ENCODE measurements at regions not wholly inside any gene's neighbourhood (a gene's known extent, or its start where the extent isn't known, plus 50 kb on each side); places are given as distances from the start of the nearest gene placed in this dataset.

DNA sequence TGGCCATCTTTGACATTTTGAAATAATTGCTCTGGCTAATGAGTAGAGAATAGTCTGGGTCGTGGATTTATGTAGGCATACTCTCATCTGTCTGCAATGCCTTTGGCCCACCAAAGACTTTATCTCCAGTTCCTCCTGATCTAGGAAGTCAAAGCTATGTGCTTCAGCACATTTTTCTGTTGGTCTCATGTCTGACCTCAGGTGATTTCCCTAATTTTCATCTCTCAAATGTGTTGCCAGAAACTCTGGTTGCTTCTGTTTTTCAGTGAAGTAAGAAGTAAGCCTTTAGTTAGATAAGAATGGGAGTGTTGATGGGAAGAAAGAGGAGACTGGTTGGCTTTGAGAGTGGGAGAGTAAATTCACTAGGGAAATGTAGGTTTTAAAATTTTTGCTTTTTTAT is 66.4 kb downstream of the GPR88 start:
- CTCF ChIA-PET = no interaction called here

DNA sequence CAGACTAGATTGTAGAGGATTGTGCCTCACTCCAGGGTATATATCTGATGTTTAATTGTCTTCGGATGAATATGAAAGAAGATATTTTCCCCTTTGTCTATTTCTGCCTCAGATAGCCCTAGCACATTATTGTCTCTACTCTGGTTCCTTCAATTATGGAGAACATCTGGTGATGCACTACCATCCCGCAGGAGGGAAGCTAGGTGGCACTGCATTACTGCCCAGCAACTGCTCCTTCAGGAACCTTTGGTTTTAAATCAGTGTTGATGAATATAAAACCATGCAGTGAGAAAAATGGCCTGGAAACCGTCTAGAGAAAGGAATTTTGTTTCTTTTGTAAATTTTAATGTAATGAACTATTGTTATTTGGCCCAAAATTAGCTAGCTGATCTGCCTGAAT is 68.5 kb downstream of the GPR88 start:
- no peak overlapping the region for H3K27ac ChIP-seq (ENCODE audit: low read depth, low read length, poor library complexity, severe bottlenecking)

More for the DNA sequence above, 66.4 kb downstream of the GPR88 start:
- TF ChIP-seq, protein P1, sequence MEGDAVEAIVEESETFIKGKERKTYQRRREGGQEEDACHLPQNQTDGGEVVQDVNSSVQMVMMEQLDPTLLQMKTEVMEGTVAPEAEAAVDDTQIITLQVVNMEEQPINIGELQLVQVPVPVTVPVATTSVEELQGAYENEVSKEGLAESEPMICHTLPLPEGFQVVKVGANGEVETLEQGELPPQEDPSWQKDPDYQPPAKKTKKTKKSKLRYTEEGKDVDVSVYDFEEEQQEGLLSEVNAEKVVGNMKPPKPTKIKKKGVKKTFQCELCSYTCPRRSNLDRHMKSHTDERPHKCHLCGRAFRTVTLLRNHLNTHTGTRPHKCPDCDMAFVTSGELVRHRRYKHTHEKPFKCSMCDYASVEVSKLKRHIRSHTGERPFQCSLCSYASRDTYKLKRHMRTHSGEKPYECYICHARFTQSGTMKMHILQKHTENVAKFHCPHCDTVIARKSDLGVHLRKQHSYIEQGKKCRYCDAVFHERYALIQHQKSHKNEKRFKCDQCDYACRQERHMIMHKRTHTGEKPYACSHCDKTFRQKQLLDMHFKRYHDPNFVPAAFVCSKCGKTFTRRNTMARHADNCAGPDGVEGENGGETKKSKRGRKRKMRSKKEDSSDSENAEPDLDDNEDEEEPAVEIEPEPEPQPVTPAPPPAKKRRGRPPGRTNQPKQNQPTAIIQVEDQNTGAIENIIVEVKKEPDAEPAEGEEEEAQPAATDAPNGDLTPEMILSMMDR (conservative IDR thresholded peaks at IDR 0.05; ENCODE audit: low read depth, low read length) = no peak
- TF ChIP-seq EZH2 (IDR thresholded peaks at IDR 0.05; ENCODE audit: borderline replicate concordance, low read depth, low read length, poor library complexity, severe bottlenecking) = no peak
- no peak for DNase-seq (ENCODE audit: low spot score)
- intact Hi-C loops (cut with micrococcal nuclease; ENCODE audit: unreplicated experiment) = no loop called here
- no peaks in the 10 kb centered on the region for H3K27me3 ChIP-seq (replicated peaks; ENCODE audit: insufficient read depth, low read depth, low read length, poor library complexity)
- no peaks in the 10 kb centered on the region for H3K9me3 ChIP-seq (ENCODE audit: low read depth, low read length, poor library complexity, severe bottlenecking)
- no TSS peak for BruUV-seq (replicated peaks)
- no peak overlapping the region for H3K27ac ChIP-seq (ENCODE audit: low read depth, low read length, poor library complexity, severe bottlenecking)
- H3K4me3 ChIP-seq (ENCODE audit: low read depth, low read length, poor library complexity, severe bottlenecking) = no peak overlapping the region
- no peaks in the 10 kb centered on the region for H3K36me3 ChIP-seq (ENCODE audit: insufficient read depth, low read length, poor library complexity, severe bottlenecking)
- POLR2A ChIA-PET (ENCODE audit: low non-redundant PET) = no interaction called here
- H3K4me1 ChIP-seq (ENCODE audit: insufficient read depth, low read length, poor library complexity, severe bottlenecking) = no peaks in the 10 kb centered on the region

GRCh38 chr1:100607628-100608240 is 69.8 kb downstream of the GPR88 start:
- Histone ChIP-seq H3K27ac (ENCODE audit: low read depth, low read length, poor library complexity, severe bottlenecking) (no peak overlapping the region), H3K9me3 (ENCODE audit: low read depth, low read length, poor library complexity, severe bottlenecking) (no peaks in the 10 kb centered on the region), H3K36me3 (ENCODE audit: insufficient read depth, low read length, poor library complexity, severe bottlenecking) (no peaks in the 10 kb centered on the region), H3K4me3 (ENCODE audit: low read depth, low read length, poor library complexity, severe bottlenecking) (no peak overlapping the region), H3K4me1 (ENCODE audit: insufficient read depth, low read length, poor library complexity, severe bottlenecking) (no peaks in the 10 kb centered on the region), H3K27me3 (replicated peaks; ENCODE audit: insufficient read depth, low read depth, low read length, poor library complexity) (peaks cover 16% of the 10 kb centered on the region)
- BruUV-seq (replicated peaks) = no TSS peak
- intact Hi-C loops (cut with micrococcal nuclease; ENCODE audit: unreplicated experiment) = loop anchor here (5.0 kb wide), 1 partner anchor 145 kb away; no protein-coding TSS in a partner anchor
- ChIA-PET CTCF (no interaction called here), POLR2A (ENCODE audit: low non-redundant PET) (no interaction called here)
- TF ChIP-seq, protein P1 (conservative IDR thresholded peaks at IDR 0.05; ENCODE audit: low read depth, low read length) = no peak
- no peak for TF ChIP-seq EZH2 (IDR thresholded peaks at IDR 0.05; ENCODE audit: borderline replicate concordance, low read depth, low read length, poor library complexity, severe bottlenecking)
- no peak for DNase-seq (ENCODE audit: low spot score)

More for the DNA sequence above, 68.5 kb downstream of the GPR88 start:
- peak; percentile 37 for DNase-seq (ENCODE audit: low spot score)
- no peak for TF ChIP-seq EZH2 (IDR thresholded peaks at IDR 0.05; ENCODE audit: borderline replicate concordance, low read depth, low read length, poor library complexity, severe bottlenecking)
- TF ChIP-seq, protein P1 (conservative IDR thresholded peaks at IDR 0.05; ENCODE audit: low read depth, low read length) = peak; percentile 64
- BruUV-seq (replicated peaks) = no TSS peak
- H3K4me3 ChIP-seq (ENCODE audit: low read depth, low read length, poor library complexity, severe bottlenecking) = no peak overlapping the region
- no peaks in the 10 kb centered on the region for H3K9me3 ChIP-seq (ENCODE audit: low read depth, low read length, poor library complexity, severe bottlenecking)
- intact Hi-C loops (cut with micrococcal nuclease; ENCODE audit: unreplicated experiment) = loop anchor here (1.0 to 5.0 kb wide), 2 partner anchors 144 to 260 kb away; no protein-coding TSS in a partner anchor
- peaks cover 9% of the 10 kb centered on the region for H3K27me3 ChIP-seq (replicated peaks; ENCODE audit: insufficient read depth, low read depth, low read length, poor library complexity)
- no peaks in the 10 kb centered on the region for H3K4me1 ChIP-seq (ENCODE audit: insufficient read depth, low read length, poor library complexity, severe bottlenecking)
- H3K36me3 ChIP-seq (ENCODE audit: insufficient read depth, low read length, poor library complexity, severe bottlenecking) = no peaks in the 10 kb centered on the region
- POLR2A ChIA-PET (ENCODE audit: low non-redundant PET) = no interaction called here
- CTCF ChIA-PET = no interaction called here
